H1 (cell line): ENCODE measurements at regions not wholly inside any gene's neighbourhood (a gene's known extent, or its start where the extent isn't known, plus 50 kb on each side); places are given as distances from the start of the nearest gene placed in this dataset.

ENCODE experiments used
- CTCF ChIA-PET: fragments of 300-600 bp; sonication (Branson Sonifier 250); formaldehyde crosslinking; loops from one replicate; lab custom pipeline; 2021; ENCODE audit not compliant: partially characterized antibody; lab: Charles Lee
- POLR2A ChIA-PET: fragments of 300-600 bp; sonication (Branson Sonifier 250); formaldehyde crosslinking; loops from one replicate; lab custom pipeline; 2021; ENCODE audit warnings: inconsistent platforms; ENCODE audit not compliant: partially characterized antibody; lab: Charles Lee
- DNase-seq, 2 experiments: peaks; one replicate each; pipeline versions ENCODE4 v3.0.0 to v3.0.0-alpha.2; 2010 to 2022; ENCODE audit warnings: low spot score in 2 of 2, low read depth in 1 of 2, mixed read lengths in 1 of 2
- FAIRE-seq: peaks from 2 replicates; lab custom pipeline; 2011; peaks lifted over from hg19 to GRCh38; lab: Jason Lieb, UNC
- H2AFZ ChIP-seq: 2 replicates; pipeline ENCODE4 v1.8.1; 2012; ENCODE audit warnings: low read length, inconsistent platforms
- H2AK5ac ChIP-seq: 2 replicates; pipeline ENCODE4 v1.6.1; 2013; ENCODE audit warnings: low read depth, low read length
- H2BK120ac ChIP-seq: replicated peaks from 2 replicates; pipeline ENCODE3; 2013; ENCODE audit warnings: low read depth, low read length, inconsistent platforms
- H2BK12ac ChIP-seq: 2 replicates; pipeline ENCODE4 v1.6.1; 2013; ENCODE audit warnings: low read depth, low read length
- H2BK15ac ChIP-seq: 2 replicates; pipeline ENCODE4 v1.6.1; 2013; ENCODE audit warnings: low read length
- H2BK20ac ChIP-seq: 2 replicates; pipeline ENCODE4 v1.6.1; 2013; ENCODE audit warnings: low read length
- H2BK5ac ChIP-seq: 2 replicates; pipeline ENCODE4 v1.6.1; 2013; ENCODE audit warnings: low read depth, low read length
- H3K14ac ChIP-seq: 2 replicates; pipeline ENCODE4 v1.6.1; 2013; ENCODE audit warnings: inconsistent platforms; ENCODE audit not compliant: insufficient read length
- H3K18ac ChIP-seq: 2 replicates; pipeline ENCODE4 v1.6.1; 2013; ENCODE audit warnings: low read length; ENCODE audit errors: extremely low read depth
- H3K23ac ChIP-seq: 2 replicates; pipeline ENCODE4 v1.6.1; 2013; ENCODE audit warnings: inconsistent platforms; ENCODE audit not compliant: insufficient read length
- H3K23me2 ChIP-seq: 2 replicates; pipeline ENCODE4 v1.6.1; 2013; ENCODE audit warnings: low read depth, low read length
- H3K27ac ChIP-seq: 2 replicates; pipeline ENCODE4 v1.6.1; 2011; ENCODE audit warnings: low read depth, low read length, inconsistent platforms
- H3K27me3 ChIP-seq, 4 experiments: replicated peaks in 1 of 4; 1 replicate in 1 of 4; 2 replicates in 3 of 4; pipeline versions ENCODE4 v1.6.1 to v1.8.1; 2011 to 2013; ENCODE audit warnings: low read length in 3 of 4, mild to moderate bottlenecking in 3 of 4, inconsistent platforms in 2 of 4, mixed read lengths in 2 of 4, moderate library complexity in 1 of 4; ENCODE audit not compliant: control insufficient read depth in 3 of 4, insufficient read depth in 3 of 4; ENCODE audit errors: extremely low read depth in 1 of 4
- H3K36me3 ChIP-seq, 4 experiments: 2 replicates each; pipeline versions ENCODE4 v1.6.1 to v1.8.1; 2011 to 2013; ENCODE audit warnings: mild to moderate bottlenecking in 4 of 4, low read length in 3 of 4, moderate library complexity in 2 of 4, control low read depth in 1 of 4, inconsistent platforms in 1 of 4; ENCODE audit not compliant: insufficient read depth in 4 of 4, control insufficient read depth in 2 of 4
- H3K4ac ChIP-seq: replicated peaks from 2 replicates; pipeline ENCODE3; 2013; ENCODE audit warnings: low read length, low read depth, mixed read lengths, inconsistent platforms; ENCODE audit not compliant: insufficient read length
- H3K4me1 ChIP-seq, 4 experiments: replicated peaks in 1 of 4; 1 replicate in 1 of 4; 2 replicates in 3 of 4; pipeline versions ENCODE4 v1.6.1 to v1.8.1; 2011 to 2013; ENCODE audit warnings: low read length in 3 of 4, inconsistent platforms in 2 of 4, mixed read lengths in 1 of 4; ENCODE audit not compliant: insufficient read depth in 4 of 4, control insufficient read depth in 3 of 4
- H3K4me2 ChIP-seq, 2 experiments: 2 replicates each; pipeline versions ENCODE4 v1.6.1 to v1.8.1; 2011 to 2013; ENCODE audit warnings: low read depth in 2 of 2, low read length in 2 of 2, control low read depth in 1 of 2, inconsistent platforms in 1 of 2, mild to moderate bottlenecking in 1 of 2; ENCODE audit not compliant: insufficient read depth in 1 of 2
- H3K4me3 ChIP-seq, 4 experiments: fragments of 200-600, 300-600 bp in 1 of 4; sonication (generic), shearing (Covaris generic), sonication (Bioruptor Twin) in 1 of 4; 2 replicates each; pipeline versions ENCODE4 v1.5.1 to v1.8.1; 2011 to 2016; ENCODE audit warnings: low read length in 4 of 4, low read depth in 3 of 4, control low read depth in 2 of 4, inconsistent platforms in 2 of 4, mild to moderate bottlenecking in 2 of 4, mixed read lengths in 1 of 4, moderate library complexity in 1 of 4; ENCODE audit not compliant: insufficient read depth in 2 of 4; ENCODE audit errors: extremely low read depth in 1 of 4
- H3K56ac ChIP-seq: replicated peaks from 2 replicates; pipeline ENCODE3; 2013; ENCODE audit warnings: low read depth, mild to moderate bottlenecking, mixed read lengths, low read length, inconsistent platforms; ENCODE audit not compliant: insufficient read length
- H3K79me1 ChIP-seq: 2 replicates; pipeline ENCODE4 v1.6.1; 2013; ENCODE audit warnings: low read depth, low read length, control low read depth
- H3K79me2 ChIP-seq, 2 experiments: 2 replicates each; pipeline versions ENCODE4 v1.6.1 to v1.8.1; 2012 to 2013; ENCODE audit warnings: low read length in 2 of 2, mild to moderate bottlenecking in 2 of 2, inconsistent platforms in 1 of 2; ENCODE audit not compliant: insufficient read depth in 2 of 2, control insufficient read depth in 1 of 2
- H3K9ac ChIP-seq, 4 experiments: replicated peaks in 1 of 4; 1 replicate in 1 of 4; 2 replicates in 3 of 4; pipeline versions ENCODE4 v1.6.1 to v1.8.1; 2011 to 2013; ENCODE audit warnings: low read depth in 3 of 4, low read length in 3 of 4, control low read depth in 2 of 4, mild to moderate bottlenecking in 2 of 4, moderate library complexity in 2 of 4, inconsistent platforms in 1 of 4; ENCODE audit errors: extremely low read depth in 1 of 4
- H3K9me3 ChIP-seq, 2 experiments: 2 replicates each; pipeline versions ENCODE4 v1.6.1 to v1.8.1; 2012 to 2013; ENCODE audit warnings: mild to moderate bottlenecking in 2 of 2, moderate library complexity in 2 of 2, control low read depth in 1 of 2, inconsistent platforms in 1 of 2, low read depth in 1 of 2, low read length in 1 of 2, mixed read lengths in 1 of 2; ENCODE audit not compliant: insufficient read depth in 2 of 2
- H4K20me1 ChIP-seq, 2 experiments: replicated peaks in 1 of 2; 2 replicates each; pipeline versions ENCODE3 to v1.8.1; 2011 to 2013; ENCODE audit warnings: inconsistent platforms in 2 of 2, low read length in 2 of 2, mild to moderate bottlenecking in 1 of 2; ENCODE audit not compliant: insufficient read depth in 2 of 2, control insufficient read depth in 1 of 2
- H4K5ac ChIP-seq: 2 replicates; pipeline ENCODE4 v1.6.1; 2013; ENCODE audit warnings: low read length, low read depth, mixed read lengths, inconsistent platforms; ENCODE audit not compliant: insufficient read length
- H4K8ac ChIP-seq: 2 replicates; pipeline ENCODE4 v1.8.0; 2013; ENCODE audit warnings: mild to moderate bottlenecking, moderate library complexity, low read length, inconsistent platforms; ENCODE audit not compliant: insufficient read depth; ENCODE audit errors: extremely low read depth
- H4K91ac ChIP-seq: replicated peaks from 2 replicates; pipeline ENCODE3; 2013; ENCODE audit warnings: low read length, mixed read lengths, inconsistent platforms; ENCODE audit not compliant: insufficient read length
- CREB1 ChIP-seq: IDR thresholded peaks from 2 replicates; pipeline ENCODE4 v1.6.1; 2012; ENCODE audit warnings: inconsistent platforms
- RXRA ChIP-seq: IDR thresholded peaks from 2 replicates; pipeline ENCODE4 v1.6.1; 2011; ENCODE audit warnings: low read depth, mild to moderate bottlenecking, low read length, moderate library complexity; ENCODE audit not compliant: insufficient read depth
- TAF1 ChIP-seq: IDR thresholded peaks from 2 replicates; pipeline ENCODE4 v1.6.1; 2011; ENCODE audit warnings: mild to moderate bottlenecking, low read depth, low read length
- TAF7 ChIP-seq: optimal IDR thresholded peaks from 2 replicates; pipeline ENCODE3; 2011; ENCODE audit warnings: low read depth, mild to moderate bottlenecking, inconsistent platforms, low read length, moderate library complexity, borderline replicate concordance
- WGBS, 2 experiments: shearing (Covaris generic) in 1 of 2; methylation state at CpG; one replicate each; pipeline versions ENCODE4 v1.1.6 to v1.1.7; 2013 to 2015; ENCODE audit warnings: low lambda C conversion rate in 2 of 2, mixed read lengths in 2 of 2, inconsistent platforms in 1 of 2, low coverage in 1 of 2, missing lambda C conversion rate in 1 of 2; ENCODE audit not compliant: insufficient replicate concordance in 2 of 2, insufficient coverage in 1 of 2, insufficient read length in 1 of 2; ENCODE audit errors: extremely low coverage in 1 of 2, missing lambda C conversion rate in 1 of 2; 5-methylcytosine and 5-hydroxymethylcytosine counted together

DNA sequence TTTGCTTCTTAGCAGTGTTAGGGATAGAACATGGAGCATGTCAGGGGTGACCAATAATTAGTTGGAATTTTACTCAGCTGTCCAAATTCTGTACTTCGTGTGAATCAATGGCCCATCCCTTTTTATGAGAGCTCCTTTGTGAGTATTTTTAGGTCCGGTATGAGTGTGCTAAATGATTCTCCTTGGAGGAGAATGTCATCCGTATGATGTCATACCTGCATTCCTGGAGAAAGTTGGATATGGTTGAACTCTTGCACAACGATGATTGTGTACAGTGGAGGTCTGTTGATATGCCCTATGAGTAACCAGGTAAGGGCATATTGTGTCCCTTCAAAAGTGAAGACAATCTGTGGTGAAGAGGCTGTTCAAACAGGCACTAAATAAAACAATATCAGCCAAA lies 400.8 kb downstream of the GXYLT1 start:
- Histone ChIP-seq H3K9me3 (no peaks in the 10 kb centered on the region), H4K20me1 (no peaks in the 10 kb centered on the region), H3K14ac (no peak overlapping the region), H4K8ac (no peak overlapping the region), H3K23ac (no peak overlapping the region), H2BK12ac (no peak overlapping the region), H3K4me3 (no peak overlapping the region), H3K79me2 (no peaks in the 10 kb centered on the region), H3K36me3 (no peaks in the 10 kb centered on the region), H4K5ac (no peak overlapping the region), H4K91ac (no peak overlapping the region), H2AFZ (no peak overlapping the region), H3K27ac (no peak overlapping the region), H3K9ac (no peak overlapping the region), H3K4ac (no peak overlapping the region), H2BK120ac (no peak overlapping the region), H3K18ac (no peak overlapping the region), H3K27me3 (no peaks in the 10 kb centered on the region), H3K4me1 (no peaks in the 10 kb centered on the region), H3K56ac (no peak overlapping the region), H2BK15ac (no peak overlapping the region), H2BK20ac (no peak overlapping the region), H3K79me1 (no peaks in the 10 kb centered on the region), H3K23me2 (no peaks in the 10 kb centered on the region; the same call in 1 of the 2 replicates), H2AK5ac (no peak overlapping the region), H2BK5ac (no peak overlapping the region), H3K4me2 (no peak overlapping the region)
- CTCF ChIA-PET, result interaction anchor here (0.6 to 2.3 kb wide), 3 partner anchors 10 to 467 kb away, joined by 3 to 5 read pairs (median 3); no protein-coding TSS in a partner anchor
- 92% methylated on average over 4 of the region's 4 CpGs; no CpG with 5 or more reads in 1 of the 2 experiments for WGBS, 2 experiments
- TF ChIP-seq RXRA (no peak), CREB1 (no peak), TAF1 (no peak), TAF7 (no peak)
- FAIRE-seq (no peak), DNase-seq (no peak)
- POLR2A ChIA-PET, result no interaction called here
